ENCODE measurements at regions not wholly inside any gene's neighbourhood (a gene's known extent, or its start where the extent isn't known, plus 50 kb on each side); places are given as distances from the start of the nearest gene placed in this dataset.

GRCh38 chr12:71071536-71072097 lies 86.2 kb downstream of the TSPAN8 start:
- no peak overlapping the region for H3K4me3 ChIP-seq (ENCODE audit: low read depth, low read length)

GRCh38 chr12:71070416-71071128 lies 87.2 kb downstream of the TSPAN8 start:
- no peak for DNase-seq (ENCODE audit: low read depth)
- in situ Hi-C loops (cut with HindIII; ENCODE audit: low sequenced_read_pairs) = no loop called here
- no peak overlapping the region for H3K4me3 ChIP-seq (ENCODE audit: low read depth, low read length)
- TF ChIP-seq CTCF (IDR thresholded peaks at IDR 0.05; ENCODE audit: low read depth, low read length, missing control alignments) = no peak

More at GRCh38 chr12:71071536-71072097, 86.2 kb downstream of the TSPAN8 start:
- no peak for TF ChIP-seq CTCF (IDR thresholded peaks at IDR 0.05; ENCODE audit: low read depth, low read length, missing control alignments)
- no peak for DNase-seq (ENCODE audit: low read depth)
- in situ Hi-C loops (cut with HindIII; ENCODE audit: low sequenced_read_pairs) = no loop called here

GRCh38 chr12:71069311-71069710 lies 88.5 kb downstream of the TSPAN8 start:
- in situ Hi-C loops (cut with HindIII; ENCODE audit: low sequenced_read_pairs) = no loop called here
- no peak for DNase-seq (ENCODE audit: low read depth)
- no peak overlapping the region for H3K4me3 ChIP-seq (ENCODE audit: low read depth, low read length)
- TF ChIP-seq CTCF (IDR thresholded peaks at IDR 0.05; ENCODE audit: low read depth, low read length, missing control alignments) = no peak

- no peak for DNase-seq (ENCODE audit: low read depth)
- in situ Hi-C loops (cut with HindIII; ENCODE audit: low sequenced_read_pairs) = no loop called here
- no peak overlapping the region for H3K4me3 ChIP-seq (ENCODE audit: low read depth, low read length)
- no peak for TF ChIP-seq CTCF (IDR thresholded peaks at IDR 0.05; ENCODE audit: low read depth, low read length, missing control alignments)
Observed at GRCh38 chr12:71063087-71063486, 94.7 kb downstream of the TSPAN8 start.

GRCh38 chr12:71061451-71061850 lies 96.3 kb downstream of the TSPAN8 start:
- in situ Hi-C loops (cut with HindIII; ENCODE audit: low sequenced_read_pairs) = no loop called here
- H3K4me3 ChIP-seq (ENCODE audit: low read depth, low read length) = no peak overlapping the region
- no peak for TF ChIP-seq CTCF (IDR thresholded peaks at IDR 0.05; ENCODE audit: low read depth, low read length, missing control alignments)
- DNase-seq (ENCODE audit: low read depth) = no peak

GRCh38 chr12:71060426-71060825 lies 97.4 kb downstream of the TSPAN8 start:
- H3K4me3 ChIP-seq (ENCODE audit: low read depth, low read length) = no peak overlapping the region
- in situ Hi-C loops (cut with HindIII; ENCODE audit: low sequenced_read_pairs) = no loop called here

More at GRCh38 chr12:71060426-71060825, 97.4 kb downstream of the TSPAN8 start:
- DNase-seq (ENCODE audit: low read depth) = no peak
- no peak for TF ChIP-seq CTCF (IDR thresholded peaks at IDR 0.05; ENCODE audit: low read depth, low read length, missing control alignments)
